HFFc6 (cell line): ENCODE measurements at regions not wholly inside any gene's neighbourhood (a gene's known extent, or its start where the extent isn't known, plus 50 kb on each side); places are given as distances from the start of the nearest gene placed in this dataset.

Experiments used
- DNase-seq: peaks from one replicate; pipeline ENCODE4 v3.0.0-alpha.2; 2018
- H3K27ac Mint-ChIP-seq: 2 replicates; pipeline ENCODE4 v1.8.0; 2020; ENCODE audit warnings: mild to moderate bottlenecking, mixed read lengths
- H3K27me3 Mint-ChIP-seq: 2 replicates; pipeline ENCODE4 v1.8.0; 2021; ENCODE audit warnings: mild to moderate bottlenecking, moderate library complexity, mixed read lengths; ENCODE audit not compliant: insufficient read depth
- H3K36me3 Mint-ChIP-seq: 2 replicates; pipeline ENCODE4 v1.8.0; 2021; ENCODE audit warnings: low read depth, mixed read lengths
- H3K4me1 Mint-ChIP-seq: 2 replicates; pipeline ENCODE4 v1.8.0; 2020; ENCODE audit warnings: low read depth, mixed read lengths
- H3K4me3 Mint-ChIP-seq: 2 replicates; pipeline ENCODE4 v1.8.0; 2020; ENCODE audit warnings: mild to moderate bottlenecking, moderate library complexity, mixed read lengths
- H3K9me3 Mint-ChIP-seq: 2 replicates; pipeline ENCODE4 v1.8.0; 2020; ENCODE audit warnings: mild to moderate bottlenecking, mixed read lengths
- TF ChIP-seq, protein P1 (sequence below): fragments of 200-600 bp; sonication (generic); IDR thresholded peaks from 2 replicates; pipeline ENCODE4 v1.5.0; 2021; ENCODE audit warnings: antibody characterized with exemption, mild to moderate bottlenecking

DNA sequence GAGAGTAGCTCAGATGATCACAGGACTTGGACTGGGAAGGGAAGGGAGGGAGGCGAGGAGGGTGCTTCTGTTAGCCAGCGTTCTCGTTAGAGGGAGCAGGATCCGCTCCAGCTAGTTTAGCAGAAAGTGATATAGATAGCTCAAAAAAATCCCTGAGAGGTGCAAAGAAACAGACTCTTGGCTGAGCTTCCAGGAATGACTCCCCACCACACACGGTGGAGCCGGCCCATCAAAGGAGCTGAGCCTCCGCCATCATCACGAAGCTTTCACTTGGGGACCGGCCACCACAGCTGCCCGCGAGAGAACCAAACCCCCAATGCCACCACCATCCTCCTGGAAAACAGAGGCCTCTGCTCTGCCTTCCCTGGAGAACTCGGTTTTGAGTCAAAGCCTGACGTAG is 124.6 kb upstream of the BCL2L14 start:
- peaks cover 28% of the 10 kb centered on the region for H3K4me1 Mint-ChIP-seq
- H3K4me3 Mint-ChIP-seq: no peak overlapping the region
- H3K27ac Mint-ChIP-seq: no peak overlapping the region
- TF ChIP-seq, protein P1, sequence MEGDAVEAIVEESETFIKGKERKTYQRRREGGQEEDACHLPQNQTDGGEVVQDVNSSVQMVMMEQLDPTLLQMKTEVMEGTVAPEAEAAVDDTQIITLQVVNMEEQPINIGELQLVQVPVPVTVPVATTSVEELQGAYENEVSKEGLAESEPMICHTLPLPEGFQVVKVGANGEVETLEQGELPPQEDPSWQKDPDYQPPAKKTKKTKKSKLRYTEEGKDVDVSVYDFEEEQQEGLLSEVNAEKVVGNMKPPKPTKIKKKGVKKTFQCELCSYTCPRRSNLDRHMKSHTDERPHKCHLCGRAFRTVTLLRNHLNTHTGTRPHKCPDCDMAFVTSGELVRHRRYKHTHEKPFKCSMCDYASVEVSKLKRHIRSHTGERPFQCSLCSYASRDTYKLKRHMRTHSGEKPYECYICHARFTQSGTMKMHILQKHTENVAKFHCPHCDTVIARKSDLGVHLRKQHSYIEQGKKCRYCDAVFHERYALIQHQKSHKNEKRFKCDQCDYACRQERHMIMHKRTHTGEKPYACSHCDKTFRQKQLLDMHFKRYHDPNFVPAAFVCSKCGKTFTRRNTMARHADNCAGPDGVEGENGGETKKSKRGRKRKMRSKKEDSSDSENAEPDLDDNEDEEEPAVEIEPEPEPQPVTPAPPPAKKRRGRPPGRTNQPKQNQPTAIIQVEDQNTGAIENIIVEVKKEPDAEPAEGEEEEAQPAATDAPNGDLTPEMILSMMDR: no peak
- H3K27me3 Mint-ChIP-seq: peaks cover 43% of the 10 kb centered on the region
- no peak for DNase-seq
- H3K9me3 Mint-ChIP-seq: no peaks in the 10 kb centered on the region
- H3K36me3 Mint-ChIP-seq: no peaks in the 10 kb centered on the region

DNA sequence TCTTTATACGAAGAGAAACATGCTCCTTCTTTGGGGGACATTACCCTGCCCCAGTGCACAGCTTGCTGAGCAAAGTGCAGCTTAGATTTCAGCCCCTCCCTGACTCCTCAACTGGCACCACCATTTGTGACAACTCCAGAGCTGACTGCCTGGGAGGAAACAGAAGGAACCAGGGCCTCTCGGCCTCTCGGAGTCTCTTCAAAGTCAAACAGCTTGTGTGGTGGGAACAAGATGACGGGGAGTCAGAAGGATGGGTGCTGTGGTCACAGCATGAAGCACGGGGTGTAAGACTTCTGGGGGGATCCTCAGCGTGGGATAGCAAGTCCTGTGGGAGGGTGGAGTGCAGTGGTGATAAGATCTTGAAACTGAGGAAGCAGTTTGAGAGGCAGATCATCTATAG is 123.5 kb upstream of the BCL2L14 start:
- H3K4me3 Mint-ChIP-seq: no peak overlapping the region
- no peaks in the 10 kb centered on the region for H3K9me3 Mint-ChIP-seq
- H3K36me3 Mint-ChIP-seq: no peaks in the 10 kb centered on the region
- H3K4me1 Mint-ChIP-seq: peaks cover 17% of the 10 kb centered on the region
- no peak overlapping the region for H3K27ac Mint-ChIP-seq
- TF ChIP-seq, protein P1: no peak
- no peak for DNase-seq
- H3K27me3 Mint-ChIP-seq: peaks cover 47% of the 10 kb centered on the region

DNA sequence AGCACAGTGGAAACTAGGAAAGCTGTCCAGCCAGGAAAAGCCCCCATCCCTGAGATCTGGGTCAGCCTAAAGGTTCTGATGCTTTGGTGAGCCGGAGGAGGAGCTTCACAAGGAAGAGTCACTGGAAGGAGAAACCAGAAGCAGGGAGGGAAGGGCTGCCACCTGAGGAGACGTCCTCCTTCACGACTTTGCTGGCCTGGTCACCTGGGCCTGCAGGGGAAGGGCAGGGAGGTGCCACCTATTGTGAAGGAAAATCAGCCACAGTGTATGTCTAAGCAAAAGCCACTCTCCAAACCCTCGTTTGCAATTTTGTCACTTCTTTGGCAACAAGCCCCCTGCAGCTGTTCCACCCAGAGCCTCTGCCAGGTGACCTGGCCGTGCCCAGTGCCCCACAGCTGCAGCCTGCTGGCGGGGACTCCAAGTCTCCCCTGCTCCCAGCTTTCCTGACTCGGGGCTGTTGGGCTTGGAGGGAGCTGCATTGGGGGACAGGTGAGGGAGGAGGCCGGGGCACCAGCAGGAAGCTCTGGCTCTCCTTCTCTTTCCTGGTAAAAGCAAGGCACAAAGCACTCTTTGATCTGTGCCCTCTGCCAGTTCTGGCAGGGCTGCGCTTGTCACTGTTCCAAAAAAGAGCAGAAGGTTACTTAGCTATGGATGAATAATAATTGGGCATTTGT is 120.9 kb upstream of the BCL2L14 start:
- H3K27ac Mint-ChIP-seq: no peak overlapping the region
- no peaks in the 10 kb centered on the region for H3K36me3 Mint-ChIP-seq
- H3K4me3 Mint-ChIP-seq: no peak overlapping the region
- DNase-seq: no peak
- H3K4me1 Mint-ChIP-seq: peaks cover 11% of the 10 kb centered on the region
- no peaks in the 10 kb centered on the region for H3K9me3 Mint-ChIP-seq
- TF ChIP-seq, protein P1: no peak
- H3K27me3 Mint-ChIP-seq: peaks cover 50% of the 10 kb centered on the region

DNA sequence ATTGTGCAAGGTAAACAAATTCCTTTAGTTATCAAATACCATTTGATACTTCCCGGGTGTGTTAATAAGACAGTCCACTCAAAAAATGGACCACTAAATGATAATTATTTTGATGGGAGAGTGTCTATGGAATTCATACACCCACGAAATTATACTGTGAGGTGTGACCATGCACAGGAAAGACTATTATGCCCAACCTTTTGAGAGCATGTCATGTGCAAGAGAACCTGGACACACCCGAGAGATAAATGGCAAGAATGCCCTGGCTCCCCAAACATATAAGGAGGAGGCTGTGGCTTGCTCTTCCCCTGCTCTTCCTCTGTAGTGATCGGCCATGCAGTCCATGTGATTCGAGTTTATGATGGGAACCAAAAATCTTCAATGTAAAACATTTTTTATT is 119.5 kb upstream of the BCL2L14 start:
- Mint-ChIP-seq H3K36me3 (no peaks in the 10 kb centered on the region), H3K27me3 (peaks cover 52% of the 10 kb centered on the region), H3K9me3 (no peaks in the 10 kb centered on the region), H3K4me3 (no peak overlapping the region), H3K4me1 (peaks cover 11% of the 10 kb centered on the region), H3K27ac (no peak overlapping the region)
- TF ChIP-seq, protein P1: no peak
- DNase-seq: no peak

DNA sequence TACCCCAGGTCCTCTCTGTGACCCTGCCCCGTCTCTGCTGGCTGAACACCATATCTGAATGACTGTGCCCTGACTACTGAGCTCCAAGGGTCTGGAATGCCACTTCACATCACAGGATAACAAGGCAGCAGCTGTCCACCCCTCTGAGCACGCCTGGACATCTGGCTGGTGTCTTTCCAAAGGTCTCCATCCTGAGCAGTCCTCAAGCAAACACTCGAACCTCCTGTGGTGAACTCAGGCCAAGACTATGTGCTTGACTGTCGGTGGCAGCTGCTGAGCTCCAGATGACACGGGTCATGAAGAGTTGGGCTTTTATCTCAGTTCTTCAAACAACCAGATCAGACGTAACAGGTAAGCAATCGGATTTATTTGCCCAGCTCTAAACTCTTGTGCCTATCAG is 117.2 kb upstream of the BCL2L14 start:
- H3K9me3 Mint-ChIP-seq: no peaks in the 10 kb centered on the region
- H3K4me3 Mint-ChIP-seq: no peak overlapping the region

More for the DNA sequence above, 117.2 kb upstream of the BCL2L14 start:
- Mint-ChIP-seq H3K27ac (no peak overlapping the region), H3K27me3 (peaks cover 40% of the 10 kb centered on the region), H3K36me3 (no peaks in the 10 kb centered on the region; the same call in 1 of the 2 replicates), H3K4me1 (peaks cover 9% of the 10 kb centered on the region)
- DNase-seq: no peak
- TF ChIP-seq, protein P1: no peak
